Hepatocyte (in vitro differentiated cells): ENCODE measurements at regions not wholly inside any gene's neighbourhood (a gene's known extent, or its start where the extent isn't known, plus 50 kb on each side); places are given as distances from the start of the nearest gene placed in this dataset.

Source experiments
- EZH2 ChIP-seq: fragments of 200-600 bp; sonication (generic); IDR thresholded peaks from 2 replicates; pipeline ENCODE4 v1.6.1; 2016; ENCODE audit warnings: antibody characterized with exemption, mild to moderate bottlenecking, borderline replicate concordance
- EZH2phosphoT487 ChIP-seq: fragments of 200-600 bp; sonication (generic); IDR thresholded peaks from one replicate; pipeline ENCODE4 v1.6.1; 2018; ENCODE audit warnings: antibody characterized with exemption, mild to moderate bottlenecking, low read depth, moderate library complexity; ENCODE audit not compliant: unreplicated experiment, severe bottlenecking
- TF ChIP-seq, protein P1 (sequence below): fragments of 200-600 bp; sonication (generic); IDR thresholded peaks from 2 replicates; pipeline ENCODE4 v1.5.1; 2016; ENCODE audit warnings: antibody characterized with exemption, mild to moderate bottlenecking; ENCODE audit not compliant: poor library complexity

GRCh38 chr5:123753180-123753936 is 241.4 kb downstream of the CSNK1G3 start:
- TF ChIP-seq, protein P1, sequence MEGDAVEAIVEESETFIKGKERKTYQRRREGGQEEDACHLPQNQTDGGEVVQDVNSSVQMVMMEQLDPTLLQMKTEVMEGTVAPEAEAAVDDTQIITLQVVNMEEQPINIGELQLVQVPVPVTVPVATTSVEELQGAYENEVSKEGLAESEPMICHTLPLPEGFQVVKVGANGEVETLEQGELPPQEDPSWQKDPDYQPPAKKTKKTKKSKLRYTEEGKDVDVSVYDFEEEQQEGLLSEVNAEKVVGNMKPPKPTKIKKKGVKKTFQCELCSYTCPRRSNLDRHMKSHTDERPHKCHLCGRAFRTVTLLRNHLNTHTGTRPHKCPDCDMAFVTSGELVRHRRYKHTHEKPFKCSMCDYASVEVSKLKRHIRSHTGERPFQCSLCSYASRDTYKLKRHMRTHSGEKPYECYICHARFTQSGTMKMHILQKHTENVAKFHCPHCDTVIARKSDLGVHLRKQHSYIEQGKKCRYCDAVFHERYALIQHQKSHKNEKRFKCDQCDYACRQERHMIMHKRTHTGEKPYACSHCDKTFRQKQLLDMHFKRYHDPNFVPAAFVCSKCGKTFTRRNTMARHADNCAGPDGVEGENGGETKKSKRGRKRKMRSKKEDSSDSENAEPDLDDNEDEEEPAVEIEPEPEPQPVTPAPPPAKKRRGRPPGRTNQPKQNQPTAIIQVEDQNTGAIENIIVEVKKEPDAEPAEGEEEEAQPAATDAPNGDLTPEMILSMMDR = no peak
- no peak for TF ChIP-seq EZH2
- no peak for TF ChIP-seq EZH2phosphoT487
